ENCODE measurements at regions not wholly inside any gene's neighbourhood (a gene's known extent, or its start where the extent isn't known, plus 50 kb on each side); places are given as distances from the start of the nearest gene placed in this dataset.
"Not testable (repeated sequence)": the region's sequence is repeated elsewhere in the genome, so short reads cannot be mapped to it uniquely, and the experiment has no call there.

DNA sequence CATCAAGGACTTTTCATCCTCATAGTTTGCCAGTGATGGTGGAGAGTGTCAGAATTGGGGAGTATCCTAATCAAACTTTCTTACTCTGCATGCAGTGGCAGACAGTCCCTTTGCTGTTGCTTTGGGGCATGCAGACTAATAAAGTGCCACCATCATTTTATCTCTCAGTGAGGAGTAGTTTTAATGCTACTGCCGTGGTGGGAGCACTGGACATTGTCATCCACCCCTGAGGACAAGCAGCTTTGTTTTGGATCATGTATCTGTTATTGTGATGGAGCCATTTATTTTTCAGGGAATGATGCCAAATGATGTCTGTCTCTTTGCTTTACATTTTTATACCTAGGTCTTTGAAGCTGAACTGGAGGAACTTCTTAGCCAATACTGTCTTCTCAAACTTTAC is 1226.9 kb downstream of the FOXD4L5 start:
- not testable (repeated sequence) for TF ChIP-seq EGR1 (IDR thresholded peaks at IDR 0.05; ENCODE audit: low read depth); EZH2 (IDR thresholded peaks at IDR 0.05); EZH2phosphoT487 (IDR thresholded peaks at IDR 0.05; ENCODE audit: borderline replicate concordance); JUND (IDR thresholded peaks at IDR 0.05); MAX (IDR thresholded peaks at IDR 0.05); CEBPB (IDR thresholded peaks at IDR 0.05; ENCODE audit: low read depth); POLR2A (IDR thresholded peaks at IDR 0.05; ENCODE audit: borderline replicate concordance, extremely low read depth, insufficient read depth, insufficient read length); POLR2AphosphoS5 (IDR thresholded peaks at IDR 0.05; ENCODE audit: low read depth, low read length); REST (IDR thresholded peaks at IDR 0.05; ENCODE audit: low read depth); ZNF274 (IDR thresholded peaks at IDR 0.05; ENCODE audit: low read depth, low read length); RAD21 (IDR thresholded peaks at IDR 0.05; ENCODE audit: low read depth); SP1 (IDR thresholded peaks at IDR 0.05; ENCODE audit: low read depth); ZBTB33 (IDR thresholded peaks at IDR 0.05; ENCODE audit: extremely low read depth, insufficient replicate concordance, low read length)
- TF ChIP-seq, protein P1, sequence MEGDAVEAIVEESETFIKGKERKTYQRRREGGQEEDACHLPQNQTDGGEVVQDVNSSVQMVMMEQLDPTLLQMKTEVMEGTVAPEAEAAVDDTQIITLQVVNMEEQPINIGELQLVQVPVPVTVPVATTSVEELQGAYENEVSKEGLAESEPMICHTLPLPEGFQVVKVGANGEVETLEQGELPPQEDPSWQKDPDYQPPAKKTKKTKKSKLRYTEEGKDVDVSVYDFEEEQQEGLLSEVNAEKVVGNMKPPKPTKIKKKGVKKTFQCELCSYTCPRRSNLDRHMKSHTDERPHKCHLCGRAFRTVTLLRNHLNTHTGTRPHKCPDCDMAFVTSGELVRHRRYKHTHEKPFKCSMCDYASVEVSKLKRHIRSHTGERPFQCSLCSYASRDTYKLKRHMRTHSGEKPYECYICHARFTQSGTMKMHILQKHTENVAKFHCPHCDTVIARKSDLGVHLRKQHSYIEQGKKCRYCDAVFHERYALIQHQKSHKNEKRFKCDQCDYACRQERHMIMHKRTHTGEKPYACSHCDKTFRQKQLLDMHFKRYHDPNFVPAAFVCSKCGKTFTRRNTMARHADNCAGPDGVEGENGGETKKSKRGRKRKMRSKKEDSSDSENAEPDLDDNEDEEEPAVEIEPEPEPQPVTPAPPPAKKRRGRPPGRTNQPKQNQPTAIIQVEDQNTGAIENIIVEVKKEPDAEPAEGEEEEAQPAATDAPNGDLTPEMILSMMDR (IDR thresholded peaks at IDR 0.05 in 2 of 3, conservative IDR thresholded peaks at IDR 0.05 in 1 of 3; ENCODE audit: borderline replicate concordance in 1 of 3, insufficient read depth in 1 of 3, low read depth in 2 of 3, low read length in 2 of 3): not testable (repeated sequence)
